G401.6 (cell line): ENCODE measurements at regions not wholly inside any gene's neighbourhood (a gene's known extent, or its start where the extent isn't known, plus 50 kb on each side); places are given as distances from the start of the nearest gene placed in this dataset.

Experiments
- FAIRE-seq: peaks from 2 replicates; lab custom pipeline; 2012; peaks lifted over from hg19 to GRCh38; lab: Jason Lieb, UNC

DNA sequence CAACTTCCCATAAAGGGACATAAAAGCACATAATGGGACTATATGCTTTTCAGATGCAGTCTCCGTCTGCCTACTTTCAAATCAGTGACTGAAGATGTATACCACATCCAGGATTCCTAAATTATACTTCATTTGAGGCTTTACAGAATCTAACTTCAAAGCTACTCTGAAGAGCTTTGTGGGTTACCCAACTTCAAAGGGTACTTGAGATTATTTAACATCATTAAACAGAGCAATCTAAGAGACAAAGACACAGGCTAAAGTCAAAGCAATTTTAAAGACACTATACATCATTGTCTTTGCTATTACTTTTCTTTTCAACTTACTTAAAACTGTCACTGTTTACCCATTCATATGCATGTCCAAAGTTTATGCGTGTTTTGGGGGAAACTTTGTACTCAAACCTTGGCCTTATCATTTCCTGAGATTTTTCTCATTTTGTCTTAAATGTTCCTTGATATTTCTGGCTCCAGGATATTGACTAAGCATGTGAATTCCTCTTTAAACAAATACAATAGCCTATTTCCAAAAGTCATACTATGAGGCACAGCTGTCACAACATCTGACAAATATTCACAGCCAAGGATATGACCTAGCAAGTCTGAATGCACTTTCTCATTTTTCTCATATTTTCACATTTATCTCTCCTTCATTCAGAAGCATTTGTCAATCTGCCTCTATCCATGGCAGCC, 1985.1 kb upstream of the PIK3C3 start:
- FAIRE-seq, result no peak

DNA sequence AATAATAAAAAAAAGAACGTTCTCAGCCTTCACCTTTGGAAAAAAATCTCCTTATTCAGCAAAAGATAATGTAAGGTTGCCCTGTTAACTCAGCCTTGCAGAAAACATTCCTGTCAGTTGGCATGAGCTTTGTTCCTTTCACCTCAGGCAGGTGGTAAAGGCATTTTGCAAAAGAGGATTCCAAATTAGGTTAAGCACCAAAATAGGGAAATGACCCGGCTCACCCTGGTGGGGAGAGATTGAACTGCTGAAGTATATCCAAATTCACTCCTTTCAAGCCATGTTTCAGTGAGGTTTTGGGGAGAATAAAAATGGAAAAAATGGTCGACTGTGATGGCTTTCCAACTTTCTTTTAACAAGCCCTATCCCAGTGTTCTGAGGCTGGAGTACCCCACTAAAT, 1988.8 kb upstream of the PIK3C3 start:
- no peak for FAIRE-seq

DNA sequence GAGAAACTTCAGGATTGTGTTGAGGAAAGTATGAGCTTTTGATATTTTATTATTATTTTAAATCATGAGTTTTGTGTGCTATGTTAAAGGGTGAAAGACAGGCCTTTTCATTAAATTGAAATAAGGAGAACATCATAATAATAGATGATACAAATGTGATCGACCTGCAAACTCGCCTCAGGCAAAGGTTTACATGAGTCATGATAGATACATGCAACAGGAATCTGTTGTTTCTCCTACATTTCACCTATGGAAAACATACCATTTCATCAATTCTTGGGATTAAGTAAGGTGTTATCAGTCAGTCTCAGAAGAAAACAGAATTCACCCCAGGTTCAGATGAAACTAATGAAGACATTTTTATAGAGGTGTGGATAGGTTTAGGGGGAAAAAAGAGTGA, 1992.5 kb upstream of the PIK3C3 start:
- FAIRE-seq, result no peak

DNA sequence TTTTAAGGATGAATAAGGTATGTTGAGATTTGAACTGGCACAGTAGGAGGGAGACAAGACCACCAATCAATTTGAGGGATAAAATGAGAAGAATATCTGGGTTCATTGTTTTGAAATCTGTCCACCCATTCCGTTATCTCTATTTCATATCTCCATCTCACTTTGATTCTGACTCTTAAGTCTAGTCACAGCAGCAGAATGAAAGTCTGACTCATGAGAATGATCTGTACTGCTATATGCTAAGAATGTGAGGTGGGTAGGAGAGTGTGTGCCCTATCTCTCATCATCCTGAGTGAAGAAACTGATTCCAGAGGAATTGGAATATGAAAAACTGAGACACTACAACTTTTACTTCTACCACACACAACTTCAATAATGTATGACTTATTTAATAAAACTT, 1994.5 kb upstream of the PIK3C3 start:
- no peak for FAIRE-seq

DNA sequence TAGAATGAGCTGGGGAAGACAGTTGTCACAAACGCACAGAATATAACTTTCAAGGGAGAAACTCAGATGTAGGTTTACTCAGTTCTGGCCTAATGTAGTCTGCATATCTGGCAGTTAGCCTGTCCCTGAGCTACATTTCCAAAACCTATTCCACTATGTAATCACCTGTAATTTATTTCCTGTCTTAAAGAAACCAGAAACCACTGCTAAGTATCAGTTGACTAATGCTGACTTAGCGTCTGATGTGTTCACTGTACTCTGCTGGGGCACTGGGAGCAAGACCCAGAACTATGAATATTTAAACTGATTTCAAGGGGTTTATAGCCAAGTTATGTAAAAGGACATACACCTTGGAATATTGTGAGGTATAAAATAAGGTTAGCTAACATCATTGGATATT, 1995.2 kb upstream of the PIK3C3 start:
- FAIRE-seq, result no peak

DNA sequence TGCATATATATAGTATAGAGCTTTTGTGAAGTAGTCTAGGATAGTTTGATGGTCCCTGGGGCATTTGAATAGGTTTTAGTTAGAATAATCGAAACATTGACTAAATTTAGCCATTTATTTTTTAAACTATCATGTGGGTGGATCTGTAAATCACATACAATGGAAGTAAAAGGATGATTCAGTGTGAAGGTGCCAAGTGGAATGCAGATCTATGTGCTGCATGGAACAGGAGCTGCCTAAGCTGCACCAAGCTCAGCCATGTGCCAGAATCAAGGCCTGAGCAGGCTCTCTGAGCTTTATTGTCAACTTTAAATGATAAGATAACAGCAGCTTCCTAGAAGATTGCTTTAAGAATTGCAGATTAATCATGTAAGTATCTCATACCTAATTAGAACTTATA, 1996.2 kb upstream of the PIK3C3 start:
- no peak for FAIRE-seq

DNA sequence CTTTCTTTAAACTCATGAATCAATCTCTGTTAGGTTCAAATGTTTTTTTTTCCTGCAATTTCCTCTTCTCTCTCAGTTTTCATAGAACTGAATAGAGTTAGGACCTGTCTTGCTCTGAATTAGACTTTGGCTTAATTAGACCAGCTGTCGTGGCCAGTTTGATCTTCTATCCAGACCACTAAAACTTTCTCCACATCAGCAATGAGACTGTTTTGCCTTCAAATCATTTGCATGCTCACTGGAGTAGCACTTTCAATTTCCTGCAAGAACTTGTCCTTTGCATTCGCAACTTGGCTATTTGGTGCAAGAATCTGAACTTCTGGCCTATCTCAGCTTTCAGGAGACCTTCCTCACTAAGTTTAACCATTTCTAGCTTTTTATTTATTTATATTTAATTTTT, 2002.2 kb upstream of the PIK3C3 start:
- FAIRE-seq, result no peak

DNA sequence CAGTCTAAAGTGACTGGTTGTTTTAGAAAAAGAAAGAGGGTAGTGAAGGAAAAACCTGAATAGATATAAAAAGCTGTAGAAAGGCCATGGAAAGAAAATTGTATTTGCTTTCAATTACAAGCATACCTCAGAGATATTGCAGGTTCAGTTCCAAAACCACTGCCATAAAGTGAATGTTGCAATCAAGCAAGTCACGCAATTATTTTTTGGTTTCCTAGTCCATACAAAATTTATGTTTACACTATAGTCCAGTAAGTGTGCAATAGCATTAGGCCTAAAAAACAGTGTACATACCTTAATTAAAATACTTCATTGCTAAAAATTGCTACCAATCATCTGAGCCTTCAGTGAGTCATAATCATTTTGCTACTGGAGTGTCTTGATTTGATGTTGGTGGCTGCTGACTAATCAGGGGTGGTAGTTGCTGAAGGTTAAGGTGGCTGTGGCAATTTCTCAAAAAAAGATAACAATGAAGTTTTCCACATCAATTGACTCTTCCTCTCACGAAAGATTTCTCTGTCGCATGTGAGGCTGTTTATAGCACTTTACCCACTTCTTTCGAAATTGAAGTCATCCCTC, 2003.8 kb upstream of the PIK3C3 start:
- no peak for FAIRE-seq

DNA sequence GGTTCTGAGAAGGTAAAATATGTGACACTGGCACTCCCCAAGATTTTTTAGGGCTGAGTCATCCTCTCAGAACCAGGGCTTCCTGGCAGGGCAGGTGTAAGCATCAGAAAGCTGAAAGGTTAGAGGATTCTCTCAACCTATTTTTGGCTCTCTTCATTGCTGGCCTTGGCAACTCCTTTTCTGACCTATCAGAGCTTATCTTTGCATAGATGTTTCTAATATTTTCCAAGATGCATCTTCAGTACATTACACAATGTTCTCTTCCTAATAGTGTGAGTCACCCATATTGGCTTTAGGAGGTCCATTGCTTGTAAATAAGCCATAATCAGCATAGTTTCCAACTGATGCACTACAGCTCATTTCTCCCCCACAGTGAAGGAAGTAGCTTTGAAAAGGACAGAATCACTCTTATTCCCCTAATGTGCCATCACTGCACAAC, 2008.4 kb upstream of the PIK3C3 start:
- FAIRE-seq, result no peak

DNA sequence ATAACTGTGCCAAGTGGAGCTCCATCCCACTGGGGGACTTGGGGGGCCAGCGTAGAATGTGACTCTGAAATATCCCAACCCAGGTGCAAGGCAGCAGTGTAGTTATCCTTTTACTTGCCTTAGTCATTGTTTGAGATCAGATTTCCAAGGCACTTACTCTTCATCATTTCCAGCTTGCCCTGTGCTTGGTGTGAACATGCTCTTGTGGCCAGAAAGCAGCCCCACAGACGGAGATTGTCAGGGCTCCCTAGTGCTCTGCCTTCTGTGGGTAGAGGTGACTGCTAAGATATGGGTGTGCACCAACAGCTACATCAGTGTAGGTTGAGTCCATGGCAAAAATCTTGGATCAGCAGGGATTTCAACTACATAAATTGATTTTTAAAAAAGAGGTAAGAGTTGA, 2010.0 kb upstream of the PIK3C3 start:
- FAIRE-seq, result no peak

DNA sequence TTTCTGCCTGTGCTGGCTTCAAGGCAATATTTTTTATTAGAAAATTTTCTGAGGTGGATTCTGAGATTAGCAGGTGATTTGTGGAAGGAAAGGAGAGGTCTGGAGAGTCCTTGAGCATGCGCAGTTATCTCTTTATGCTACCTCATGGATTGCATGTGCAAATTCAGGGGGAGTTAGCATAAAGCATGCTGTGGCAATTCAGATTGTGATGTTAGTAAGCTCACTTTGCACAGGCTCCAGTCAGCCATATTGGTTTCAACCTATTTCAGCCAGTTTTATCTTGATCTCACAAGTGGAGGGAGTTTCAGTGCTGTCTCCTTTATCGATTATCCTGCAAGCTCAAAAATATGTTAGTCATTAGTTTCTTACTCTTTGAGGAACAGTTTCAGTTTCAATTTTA, 2012.3 kb upstream of the PIK3C3 start:
- FAIRE-seq, result no peak

DNA sequence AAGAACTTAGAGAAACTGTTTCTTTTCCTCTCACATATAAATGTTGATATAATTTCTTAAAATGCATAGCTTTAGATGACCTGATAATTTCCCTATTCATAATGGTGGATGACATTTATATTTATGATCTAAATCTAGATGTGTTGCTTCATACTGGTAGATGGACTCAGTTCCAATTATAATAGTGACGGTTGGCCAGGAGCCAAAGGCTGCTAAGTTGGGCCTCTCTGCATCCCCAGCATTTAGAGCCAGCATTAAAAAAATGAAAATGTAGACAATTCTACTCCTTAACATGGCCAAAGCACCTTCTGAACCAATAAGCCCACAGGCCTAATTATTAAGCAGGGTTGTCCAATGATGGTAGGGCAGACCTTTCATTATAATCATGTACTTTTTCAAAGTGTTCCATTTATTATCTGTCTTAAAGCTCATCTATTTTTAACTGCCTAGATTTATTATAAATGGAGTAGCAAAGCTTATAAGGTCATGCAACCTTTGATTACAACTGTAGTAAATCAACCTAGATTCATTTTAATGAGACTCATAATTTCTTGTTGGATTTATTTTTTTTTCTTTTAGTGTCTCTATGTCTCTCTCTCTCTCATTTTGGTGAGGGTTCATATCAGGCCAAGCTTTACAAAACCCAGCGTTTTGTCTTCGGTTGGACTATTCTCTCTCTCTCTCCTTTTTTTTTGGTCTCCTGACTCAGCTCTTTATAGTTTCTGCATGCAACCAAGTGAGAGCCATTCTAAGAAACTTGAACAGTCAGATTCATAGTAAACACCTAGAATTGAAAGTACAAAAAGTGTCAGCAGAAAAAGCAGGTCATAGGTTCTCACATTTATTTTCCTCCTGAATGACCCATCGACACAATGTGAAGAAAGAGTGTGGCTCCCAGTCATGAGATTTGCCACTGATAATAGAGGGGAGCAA, 2016.1 kb upstream of the PIK3C3 start:
- no peak for FAIRE-seq

DNA sequence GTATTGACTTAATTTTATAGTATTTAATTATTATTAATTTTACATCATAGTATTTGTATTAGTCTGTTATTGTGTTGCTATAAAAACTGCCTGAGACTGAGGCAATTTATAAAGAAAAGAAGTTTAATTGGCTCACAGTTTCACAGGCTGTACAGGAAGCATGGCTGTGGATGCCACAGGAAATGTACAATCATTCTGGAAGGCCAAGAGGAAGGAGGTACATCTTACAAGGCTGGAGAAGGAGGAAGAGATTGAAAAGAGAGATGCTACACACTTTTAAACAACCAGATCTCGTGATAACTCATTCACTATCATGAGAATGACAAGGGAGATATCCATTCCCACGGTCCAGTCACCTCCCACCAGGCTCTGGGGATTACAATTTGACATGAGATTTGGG, 2019.4 kb upstream of the PIK3C3 start:
- FAIRE-seq, result no peak

DNA sequence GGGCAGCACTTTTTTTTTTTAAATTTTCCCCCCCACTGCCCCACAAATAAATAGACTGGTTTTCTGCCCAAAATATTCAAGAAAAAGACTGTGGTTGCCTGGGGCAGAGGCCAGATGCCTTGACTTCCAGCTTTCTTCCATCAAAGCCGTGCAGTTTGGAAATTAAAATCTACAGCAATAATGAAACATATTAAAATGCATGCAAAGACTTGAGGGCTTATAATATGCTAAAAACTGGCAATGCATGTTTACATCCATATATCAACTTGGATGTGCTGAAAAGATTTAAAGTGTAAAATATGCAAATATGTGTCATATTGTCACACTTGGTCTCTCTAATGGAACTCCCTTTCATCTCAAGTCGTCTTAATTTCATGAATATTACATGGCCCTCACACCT, 2036.2 kb upstream of the PIK3C3 start:
- FAIRE-seq, result no peak

DNA sequence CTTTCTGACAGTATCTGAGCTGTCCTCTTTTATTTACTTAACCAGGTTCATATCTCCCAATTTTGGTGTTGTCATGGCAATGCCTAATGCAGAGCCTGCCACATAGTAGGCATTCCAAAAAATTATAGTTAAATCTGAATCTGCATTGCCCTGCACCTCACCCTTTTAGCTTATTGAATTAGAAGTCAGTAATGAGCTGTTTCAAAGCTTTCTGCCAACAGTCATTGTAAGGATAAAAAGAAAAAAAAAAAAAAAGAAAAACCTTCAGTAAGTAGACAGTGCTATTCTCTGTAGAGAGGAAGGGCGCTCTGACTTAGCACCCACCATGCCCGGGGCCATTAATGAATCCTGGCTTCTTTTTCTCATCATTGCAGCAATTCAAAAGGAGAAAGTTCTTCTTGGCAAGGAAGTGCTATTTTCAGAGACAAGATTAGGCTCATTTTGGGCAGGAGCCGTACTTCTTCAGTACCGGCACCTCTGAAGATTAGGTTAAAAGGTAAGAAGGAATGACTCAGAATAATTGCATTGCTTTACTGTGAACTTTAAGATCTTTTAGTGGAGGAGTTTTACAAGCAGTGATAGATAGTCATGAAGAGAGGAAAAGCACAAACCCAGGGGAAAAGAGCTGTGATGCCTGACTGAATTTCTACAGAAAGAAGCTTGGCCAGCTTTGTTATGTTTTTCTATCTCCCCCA, 2041.2 kb upstream of the PIK3C3 start:
- no peak for FAIRE-seq

DNA sequence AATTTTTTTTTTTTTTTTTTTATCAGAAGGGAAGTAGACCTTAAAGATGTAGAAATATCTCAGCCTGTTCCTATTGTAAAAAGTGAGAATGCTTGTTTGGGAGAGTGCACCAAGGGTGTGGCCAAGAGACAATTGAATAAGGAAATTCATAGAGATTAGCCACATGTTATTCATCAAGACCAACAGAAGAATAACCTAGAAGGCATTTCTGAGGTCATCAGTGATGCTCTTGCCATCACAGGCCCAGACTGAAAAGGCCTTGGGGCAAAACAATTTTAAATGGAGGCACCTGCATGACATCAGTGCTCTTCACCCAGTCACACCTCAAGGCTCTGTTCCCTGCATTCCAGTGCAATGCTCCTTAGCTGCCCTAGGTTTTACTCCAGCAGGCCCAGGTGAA, 2043.3 kb upstream of the PIK3C3 start:
- FAIRE-seq, result no peak

DNA sequence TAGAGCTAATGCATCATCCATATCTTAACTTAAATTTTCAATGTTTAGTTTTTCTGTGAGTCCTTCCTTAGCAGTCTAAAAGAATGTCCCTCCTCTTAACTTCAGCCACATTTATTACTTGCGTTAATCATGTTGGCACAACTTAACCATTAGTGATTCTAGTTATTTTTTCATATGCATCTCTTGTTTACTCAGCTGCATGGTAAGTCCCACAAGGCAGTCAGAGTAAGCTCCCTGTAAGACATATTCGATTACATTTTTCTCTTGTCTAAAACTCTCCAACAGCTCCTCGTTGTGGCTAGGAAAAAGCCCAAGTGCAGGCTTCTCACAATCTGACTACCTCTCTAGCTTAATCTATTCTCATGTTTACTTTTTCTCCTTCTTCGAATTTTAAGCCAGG, 2045.3 kb upstream of the PIK3C3 start:
- FAIRE-seq, result no peak

DNA sequence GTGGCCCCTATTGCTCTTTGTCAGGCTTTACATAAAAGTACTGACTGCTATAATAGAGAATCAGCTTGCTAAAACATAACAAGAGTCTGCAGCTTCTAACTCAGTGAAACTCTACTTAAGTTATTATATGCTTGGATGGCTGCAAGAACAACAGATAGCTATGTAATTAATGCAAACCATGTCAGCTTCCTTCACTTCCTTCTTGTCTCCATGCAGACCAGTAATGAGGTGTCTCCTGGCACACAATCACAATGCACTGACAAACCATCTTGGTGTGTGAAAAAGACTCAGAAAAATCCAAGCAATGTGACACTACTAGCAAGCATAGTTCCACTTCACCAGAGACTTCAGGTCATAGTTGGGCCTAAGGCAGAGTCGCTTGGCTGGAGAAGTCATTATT, 2068.9 kb upstream of the PIK3C3 start:
- no peak for FAIRE-seq

DNA sequence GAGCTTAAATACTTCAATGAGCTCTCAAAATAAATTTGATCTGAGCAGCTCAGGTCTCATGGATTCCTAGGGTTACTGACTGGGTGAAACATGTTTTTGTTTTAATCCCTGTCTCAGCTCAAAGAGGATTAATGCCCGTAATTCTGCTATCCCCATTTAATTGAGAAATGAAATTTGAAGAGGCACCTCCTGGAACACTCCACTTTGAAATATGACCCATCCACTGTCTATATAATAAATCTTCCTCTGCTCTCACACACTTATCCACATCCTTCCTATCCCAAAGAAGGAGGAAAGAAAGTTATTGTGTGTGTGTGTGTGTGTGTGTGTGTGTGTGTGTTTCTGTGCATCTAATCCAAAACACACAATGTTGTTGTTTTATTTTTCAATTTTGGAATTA, 2082.4 kb upstream of the PIK3C3 start:
- no peak for FAIRE-seq

DNA sequence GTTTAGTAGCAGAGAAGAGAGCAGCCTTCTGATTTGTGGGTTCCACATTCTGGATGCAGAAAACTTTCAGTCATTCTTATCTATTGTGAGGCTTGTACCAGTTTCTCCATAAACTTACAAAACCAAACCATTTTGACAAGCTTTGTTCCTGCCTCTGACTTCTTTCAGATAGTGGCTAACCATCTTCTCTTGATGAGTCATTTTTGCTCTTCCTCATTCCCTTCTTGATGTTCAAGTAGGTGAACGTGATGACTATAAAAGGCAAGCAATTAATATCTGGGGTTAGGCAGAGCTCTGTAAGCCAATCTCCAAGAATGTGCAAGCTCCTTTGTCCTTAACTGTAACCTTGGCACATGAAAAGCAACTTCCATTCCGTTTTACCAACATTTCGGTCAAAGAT, 2083.1 kb upstream of the PIK3C3 start:
- no peak for FAIRE-seq

DNA sequence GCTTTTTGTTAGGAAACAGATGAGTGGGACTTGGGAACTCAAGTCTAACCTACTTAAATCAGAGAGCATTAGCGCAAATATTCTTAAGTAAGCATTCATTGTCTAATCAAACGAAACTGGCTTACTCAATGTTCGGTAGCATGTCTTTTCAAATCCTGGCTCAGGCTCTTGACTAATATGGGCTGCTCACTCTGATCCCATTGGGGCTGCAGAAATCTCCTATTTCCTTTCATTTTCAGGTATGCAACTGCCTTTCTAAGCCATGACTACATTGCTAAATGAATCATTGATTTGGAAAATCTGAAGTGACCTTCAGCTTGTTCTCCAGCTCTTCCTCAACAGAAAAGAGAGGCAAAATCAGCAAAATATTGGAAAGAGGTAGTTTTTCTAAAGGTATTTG, 2084.4 kb upstream of the PIK3C3 start:
- no peak for FAIRE-seq

DNA sequence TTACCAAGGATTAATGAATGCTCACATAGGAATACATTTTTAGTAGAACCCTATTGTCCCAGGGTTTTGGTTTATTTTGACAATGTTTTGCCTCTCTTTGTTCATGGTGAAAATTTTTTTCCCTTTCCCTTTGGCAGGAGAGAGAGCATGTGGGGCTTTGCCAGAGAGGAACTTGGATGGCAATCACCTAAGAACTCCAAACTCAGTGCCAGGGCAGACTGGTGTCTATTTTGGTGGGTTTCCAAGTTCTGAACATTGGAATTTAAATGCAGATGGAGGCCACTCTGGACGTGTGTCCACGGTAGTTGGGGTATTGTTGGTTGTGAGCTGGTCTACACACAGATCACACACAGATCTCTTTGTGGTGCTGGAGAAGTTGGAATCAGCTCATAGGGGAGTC, 2091.1 kb upstream of the PIK3C3 start:
- FAIRE-seq, result no peak

DNA sequence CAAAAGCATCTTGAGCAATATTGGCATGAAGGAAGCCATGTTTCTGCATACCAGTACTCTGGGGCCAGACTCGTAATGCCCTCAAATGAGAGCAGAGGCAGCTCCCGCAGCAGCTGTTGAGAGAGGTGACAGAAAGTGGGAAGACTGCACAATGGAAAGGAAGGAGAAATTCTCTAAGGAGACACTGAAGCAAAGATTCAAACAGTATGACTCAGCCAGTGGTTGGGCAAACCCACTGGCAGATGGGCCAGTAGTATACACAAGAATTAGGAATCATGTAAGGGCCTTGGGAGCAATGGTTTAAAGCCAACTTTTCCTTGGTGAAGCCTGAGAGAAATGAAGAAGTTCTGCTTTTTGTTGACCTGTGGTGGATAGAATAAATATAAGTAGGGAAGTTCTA, 2092.7 kb upstream of the PIK3C3 start:
- no peak for FAIRE-seq
